Trophoblast cell (in vitro differentiated cells and primary cell): ENCODE measurements at regions not wholly inside any gene's neighbourhood (a gene's known extent, or its start where the extent isn't known, plus 50 kb on each side); places are given as distances from the start of the nearest gene placed in this dataset.

Experiments
- DNase-seq, 2 donors: peaks; one replicate each; pipeline ENCODE4 v3.0.0-alpha.2; 2016
- H2AFZ ChIP-seq: 2 replicates; pipeline ENCODE4 v1.6.1; 2013; ENCODE audit warnings: low read length, moderate library complexity, mild to moderate bottlenecking; ENCODE audit not compliant: insufficient read depth, poor library complexity
- H2AK5ac ChIP-seq: 2 replicates; pipeline ENCODE4 v1.6.1; 2013; ENCODE audit warnings: mild to moderate bottlenecking, low read length
- H2BK120ac ChIP-seq: 2 replicates; pipeline ENCODE4 v1.6.1; 2013; ENCODE audit warnings: low read length, mild to moderate bottlenecking, moderate library complexity; ENCODE audit not compliant: insufficient read depth, poor library complexity
- H2BK12ac ChIP-seq: 2 replicates; pipeline ENCODE4 v1.6.1; 2013; ENCODE audit warnings: mild to moderate bottlenecking, low read length, moderate library complexity
- H2BK5ac ChIP-seq: 2 replicates; pipeline ENCODE4 v1.6.1; 2013; ENCODE audit warnings: low read length, low read depth, moderate library complexity, mild to moderate bottlenecking; ENCODE audit not compliant: poor library complexity
- H3K14ac ChIP-seq: 2 replicates; pipeline ENCODE4 v1.6.1; 2013; ENCODE audit warnings: mild to moderate bottlenecking, low read length
- H3K18ac ChIP-seq: 2 replicates; pipeline ENCODE4 v1.6.1; 2013; ENCODE audit warnings: mild to moderate bottlenecking, low read length
- H3K23ac ChIP-seq: 2 replicates; pipeline ENCODE4 v1.6.1; 2013; ENCODE audit warnings: low read length
- H3K27ac ChIP-seq: 2 replicates; pipeline ENCODE4 v1.5.1; 2013; ENCODE audit warnings: low read depth, mild to moderate bottlenecking, inconsistent platforms, low read length, moderate library complexity
- H3K27me3 ChIP-seq: 2 replicates; pipeline ENCODE4 v1.6.1; 2013; ENCODE audit warnings: inconsistent platforms, mild to moderate bottlenecking, low read length, moderate library complexity; ENCODE audit not compliant: insufficient read depth
- H3K36me3 ChIP-seq, 2 experiments: 1 replicate in 1 of 2; 2 replicates in 1 of 2; pipeline ENCODE4 v1.6.1; 2013; ENCODE audit warnings: low read length in 2 of 2, mild to moderate bottlenecking in 2 of 2, moderate library complexity in 1 of 2; ENCODE audit not compliant: insufficient read depth in 2 of 2, control insufficient read depth in 1 of 2
- H3K4ac ChIP-seq: 2 replicates; pipeline ENCODE4 v1.6.1; 2013; ENCODE audit warnings: low read depth, mild to moderate bottlenecking, low read length, moderate library complexity
- H3K4me1 ChIP-seq, 2 experiments: 1 replicate in 1 of 2; 2 replicates in 1 of 2; pipeline ENCODE4 v1.6.1; 2013; ENCODE audit warnings: low read length in 2 of 2, mild to moderate bottlenecking in 2 of 2, moderate library complexity in 1 of 2; ENCODE audit not compliant: insufficient read depth in 2 of 2, control insufficient read depth in 1 of 2
- H3K4me2 ChIP-seq: 2 replicates; pipeline ENCODE4 v1.6.1; 2013; ENCODE audit warnings: inconsistent platforms, mild to moderate bottlenecking, low read length, moderate library complexity
- H3K4me3 ChIP-seq: 2 replicates; pipeline ENCODE4 v1.5.1; 2013; ENCODE audit warnings: mild to moderate bottlenecking, low read depth, low read length, inconsistent platforms
- H3K79me1 ChIP-seq: one replicate; pipeline ENCODE4 v1.6.1; 2013; ENCODE audit warnings: low read length
- H3K79me2 ChIP-seq: 2 replicates; pipeline ENCODE4 v1.6.1; 2013; ENCODE audit warnings: low read length, mild to moderate bottlenecking; ENCODE audit not compliant: control insufficient read depth, insufficient read depth, poor library complexity
- H3K9ac ChIP-seq: 2 replicates; pipeline ENCODE4 v1.6.1; 2013; ENCODE audit warnings: mild to moderate bottlenecking, low read length
- H3K9me3 ChIP-seq: 2 replicates; pipeline ENCODE4 v1.6.1; 2013; ENCODE audit warnings: low read depth, mild to moderate bottlenecking, control low read depth, inconsistent platforms, low read length; ENCODE audit not compliant: insufficient read depth
- H4K12ac ChIP-seq: 2 replicates; pipeline ENCODE4 v1.6.1; 2013; ENCODE audit warnings: low read depth, mild to moderate bottlenecking, low read length, moderate library complexity
- H4K8ac ChIP-seq: 2 replicates; pipeline ENCODE4 v1.6.1; 2013; ENCODE audit warnings: low read depth, mild to moderate bottlenecking, low read length, moderate library complexity
- H4K91ac ChIP-seq: one replicate; pipeline ENCODE4 v1.6.1; 2013; ENCODE audit warnings: low read depth, mild to moderate bottlenecking, low read length, moderate library complexity
- WGBS: extraction: QIAGEN DNeasy Blood & Tissue Kit; methylation state at CpG from one replicate; pipeline ENCODE4 v1.1.7; 2013; ENCODE audit warnings: missing lambda C conversion rate; ENCODE audit not compliant: insufficient read length, insufficient coverage; ENCODE audit errors: extremely low coverage; 5-methylcytosine and 5-hydroxymethylcytosine counted together

DNA sequence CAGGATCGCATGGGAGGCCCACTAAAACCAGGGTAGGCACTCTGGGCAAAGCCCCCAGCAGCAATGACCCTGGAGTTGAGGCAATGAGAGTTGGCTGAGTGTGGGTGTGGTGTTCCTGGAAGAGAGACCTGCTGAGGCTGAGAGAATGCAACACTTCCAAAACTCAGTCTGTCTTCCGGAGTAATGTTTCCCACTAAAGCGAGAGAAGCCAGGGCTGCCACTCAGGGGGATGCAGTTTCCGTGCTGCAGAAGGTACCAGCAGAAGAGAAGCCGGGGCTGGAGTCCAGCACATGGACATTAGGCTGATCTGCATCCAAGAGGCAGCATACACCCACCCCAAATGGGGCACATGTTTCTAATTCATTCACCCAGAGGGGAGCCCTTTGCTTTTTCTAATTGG lies 127.2 kb upstream of the ARHGAP28 start:
- H3K14ac ChIP-seq = no peak overlapping the region
- H4K12ac ChIP-seq = no peak overlapping the region
- no peak overlapping the region for H2BK12ac ChIP-seq
- H3K36me3 ChIP-seq = no peaks in the 10 kb centered on the region
- H3K79me1 ChIP-seq = no peaks in the 10 kb centered on the region
- H3K9me3 ChIP-seq = no peaks in the 10 kb centered on the region
- H3K23ac ChIP-seq = no peak overlapping the region
- H4K8ac ChIP-seq = no peak overlapping the region
- H2BK5ac ChIP-seq = no peak overlapping the region
- peaks cover 0 to 4% of the 10 kb centered on the region in 2 experiments for H3K4me1 ChIP-seq
- H3K4ac ChIP-seq = no peak overlapping the region
- no peak overlapping the region for H2BK120ac ChIP-seq
- no peak overlapping the region for H2AK5ac ChIP-seq
- no peak overlapping the region for H3K27ac ChIP-seq
- no peak overlapping the region for H3K18ac ChIP-seq
- no peak overlapping the region for H3K4me3 ChIP-seq
- no peak for DNase-seq
- no peak overlapping the region for H2AFZ ChIP-seq
- WGBS = no CpG with 5 or more reads among the region's 5 CpGs
- no peak overlapping the region for H3K4me2 ChIP-seq
- H3K27me3 ChIP-seq = no peaks in the 10 kb centered on the region
- no peak overlapping the region for H4K91ac ChIP-seq
- H3K79me2 ChIP-seq = no peaks in the 10 kb centered on the region
- no peak overlapping the region for H3K9ac ChIP-seq

- H3K14ac ChIP-seq = no peak overlapping the region
- H3K18ac ChIP-seq = no peak overlapping the region
- no peak overlapping the region for H3K27ac ChIP-seq
- DNase-seq = peak in 1 of 2 donors; percentile 13
- H3K23ac ChIP-seq = no peak overlapping the region
- H2BK12ac ChIP-seq = no peak overlapping the region
- H3K79me2 ChIP-seq = no peaks in the 10 kb centered on the region
- H2BK120ac ChIP-seq = no peak overlapping the region
- no peak overlapping the region for H3K4ac ChIP-seq
- no peak overlapping the region for H2BK5ac ChIP-seq
- no peaks in the 10 kb centered on the region for H3K36me3 ChIP-seq
- H2AK5ac ChIP-seq = no peak overlapping the region
- no peaks in the 10 kb centered on the region for H3K27me3 ChIP-seq
- H3K9ac ChIP-seq = no peak overlapping the region
- no peak overlapping the region for H4K91ac ChIP-seq
- no peaks in the 10 kb centered on the region for H3K9me3 ChIP-seq
- no peak overlapping the region for H3K4me3 ChIP-seq
- H4K12ac ChIP-seq = no peak overlapping the region
- no peak overlapping the region for H3K4me2 ChIP-seq
- WGBS = no CpG with 5 or more reads among the region's 3 CpGs
- H4K8ac ChIP-seq = no peak overlapping the region
- H3K79me1 ChIP-seq = no peaks in the 10 kb centered on the region
- H2AFZ ChIP-seq = no peak overlapping the region
- H3K4me1 ChIP-seq = peaks cover 0 to 4% of the 10 kb centered on the region in 2 experiments
These were observed 125.0 kb upstream of the ARHGAP28 start for GRCh38 chr18:6604573-6604941.

DNA sequence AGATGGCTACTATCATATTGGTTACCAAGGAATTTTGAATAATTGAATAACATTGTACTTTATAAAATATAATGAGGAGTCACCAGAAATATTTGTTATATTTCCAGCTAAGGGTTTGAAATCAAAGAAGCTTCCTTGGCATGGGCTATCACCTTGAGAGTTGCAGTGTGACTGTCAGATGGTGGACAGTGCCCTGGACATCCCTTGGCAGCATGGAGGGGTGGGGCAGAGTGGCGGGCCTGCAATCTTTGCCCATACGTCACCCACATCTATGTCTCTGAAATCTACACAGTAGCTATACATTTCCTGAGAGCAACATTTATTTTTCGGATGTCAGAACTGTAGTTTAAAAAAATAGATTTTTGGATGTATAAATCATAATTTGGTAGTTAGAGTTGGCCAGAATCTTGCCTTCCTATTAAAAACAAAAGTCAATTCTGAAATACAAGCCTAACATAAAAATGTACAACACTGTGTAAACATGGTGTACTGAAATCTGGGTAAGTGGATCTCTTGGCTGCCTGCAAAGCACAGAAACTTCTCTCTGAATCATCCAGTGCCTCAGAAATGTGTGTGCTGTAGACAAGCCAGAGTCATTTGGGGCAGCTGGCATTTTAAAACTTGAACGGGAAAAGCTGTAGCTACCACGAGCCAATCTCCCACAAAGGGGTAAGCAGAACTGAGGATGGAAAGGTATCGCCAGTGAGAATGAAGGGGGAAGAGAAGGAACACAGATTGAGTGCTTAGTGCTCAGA lies 124.2 kb upstream of the ARHGAP28 start:
- Histone ChIP-seq H3K14ac (no peak overlapping the region), H4K12ac (no peak overlapping the region), H4K8ac (no peak overlapping the region), H4K91ac (no peak overlapping the region), H3K27me3 (no peaks in the 10 kb centered on the region), H3K9ac (no peak overlapping the region), H3K4me3 (no peak overlapping the region), H2AK5ac (no peak overlapping the region), H3K36me3 (no peaks in the 10 kb centered on the region), H3K23ac (no peak overlapping the region), H2BK5ac (no peak overlapping the region), H3K79me1 (no peaks in the 10 kb centered on the region), H3K9me3 (no peaks in the 10 kb centered on the region), H2BK12ac (peak overlapping the region; percentile 65), H3K4me1 (peaks cover 0 to 4% of the 10 kb centered on the region in 2 experiments), H3K79me2 (no peaks in the 10 kb centered on the region), H2AFZ (no peak overlapping the region), H3K4ac (no peak overlapping the region), H2BK120ac (no peak overlapping the region), H3K27ac (no peak overlapping the region), H3K18ac (no peak overlapping the region), H3K4me2 (no peak overlapping the region)
- no CpG with 5 or more reads among the region's 6 CpGs for WGBS
- DNase-seq = no peak

DNA sequence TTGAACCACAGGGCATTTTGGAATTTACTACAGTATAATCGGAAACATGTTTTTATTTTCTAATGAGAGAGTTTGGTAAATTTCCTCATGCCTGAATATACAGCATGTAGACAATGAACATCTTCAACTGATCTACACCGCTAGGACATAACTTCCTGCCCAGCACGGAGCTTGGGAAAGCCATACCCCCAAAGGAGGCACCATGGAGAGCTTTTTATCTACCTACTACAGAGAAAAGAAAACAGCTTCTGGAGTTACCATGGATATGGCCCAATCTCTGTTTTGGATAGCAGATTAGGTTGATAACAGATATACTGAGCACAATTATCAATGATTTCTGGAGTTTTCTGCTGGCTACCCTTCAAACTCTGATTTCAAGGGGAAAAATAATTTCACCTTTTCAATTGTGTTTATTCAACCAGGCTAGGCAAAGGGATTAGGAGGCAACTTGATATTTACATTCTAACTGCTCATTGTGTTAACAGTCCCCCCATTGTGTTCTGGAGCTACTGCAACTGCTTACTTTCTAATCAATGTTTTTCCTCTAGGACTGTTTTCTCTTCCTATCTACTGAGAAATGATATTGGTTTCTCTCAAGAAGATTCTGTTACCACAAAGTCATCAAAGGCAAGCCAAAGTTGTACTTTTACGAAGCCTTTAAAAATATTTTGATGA lies 123.0 kb upstream of the ARHGAP28 start:
- Histone ChIP-seq H3K4me1 (peaks cover 0 to 4% of the 10 kb centered on the region in 2 experiments), H2BK12ac (no peak overlapping the region)
- DNase-seq = no peak

More for the DNA sequence above, 123.0 kb upstream of the ARHGAP28 start:
- Histone ChIP-seq H3K9me3 (no peaks in the 10 kb centered on the region), H4K12ac (no peak overlapping the region), H3K79me1 (no peaks in the 10 kb centered on the region), H3K27ac (no peak overlapping the region), H3K79me2 (no peaks in the 10 kb centered on the region), H3K23ac (no peak overlapping the region), H2BK5ac (no peak overlapping the region), H3K4me2 (no peak overlapping the region), H3K18ac (no peak overlapping the region), H4K8ac (no peak overlapping the region), H2BK120ac (no peak overlapping the region), H3K9ac (no peak overlapping the region), H3K36me3 (no peaks in the 10 kb centered on the region), H2AK5ac (no peak overlapping the region), H2AFZ (no peak overlapping the region), H3K27me3 (no peaks in the 10 kb centered on the region), H3K4ac (no peak overlapping the region), H3K14ac (no peak overlapping the region), H4K91ac (no peak overlapping the region), H3K4me3 (no peak overlapping the region)
- WGBS = no CpG with 5 or more reads among the region's 4 CpGs
